ENCODE measurements at regions not wholly inside any gene's neighbourhood (a gene's known extent, or its start where the extent isn't known, plus 50 kb on each side); places are given as distances from the start of the nearest gene placed in this dataset.
"Not testable (repeated sequence)": the region's sequence is repeated elsewhere in the genome, so short reads cannot be mapped to it uniquely, and the experiment has no call there.

- no peak for DNase-seq (ENCODE audit: low read depth in 2 of 2)
These were observed 426.4 kb downstream of the PDGFC start for GRCh38 chr4:156545003-156545785.

GRCh38 chr4:156539376-156539775, 432.2 kb downstream of the PDGFC start:
- no peak for DNase-seq (ENCODE audit: low read depth in 2 of 2)

GRCh38 chr4:156538651-156539257, 432.8 kb downstream of the PDGFC start:
- DNase-seq (ENCODE audit: low read depth in 2 of 2): no peak

GRCh38 chr4:156538210-156538609, 433.4 kb downstream of the PDGFC start:
- DNase-seq (ENCODE audit: low read depth in 2 of 2): no peak

GRCh38 chr4:156537286-156537685, 434.3 kb downstream of the PDGFC start:
- DNase-seq (ENCODE audit: low read depth in 2 of 2): no peak

GRCh38 chr4:156536661-156537060, 434.9 kb downstream of the PDGFC start:
- DNase-seq (ENCODE audit: low read depth in 2 of 2): no peak

- no peak for DNase-seq (ENCODE audit: low read depth in 2 of 2)
These were observed 437.4 kb downstream of the PDGFC start for GRCh38 chr4:156534205-156534604.

GRCh38 chr4:156528216-156528615, 443.4 kb downstream of the PDGFC start:
- no peak for DNase-seq (ENCODE audit: low read depth in 2 of 2)

GRCh38 chr4:156527237-156527993, 444.2 kb downstream of the PDGFC start:
- no peak for DNase-seq (ENCODE audit: low read depth in 2 of 2)

GRCh38 chr4:156523991-156524390, 447.6 kb downstream of the PDGFC start:
- DNase-seq (ENCODE audit: low read depth in 2 of 2): no peak

- no peak for DNase-seq (ENCODE audit: low read depth in 2 of 2)
These were observed 448.1 kb downstream of the PDGFC start for GRCh38 chr4:156523492-156523891.

- DNase-seq (ENCODE audit: low read depth in 2 of 2): no peak
These were observed 450.0 kb downstream of the PDGFC start for GRCh38 chr4:156521631-156522030.

- DNase-seq (ENCODE audit: low read depth in 2 of 2): no peak
These were observed 453.6 kb downstream of the PDGFC start for GRCh38 chr4:156517956-156518355.

GRCh38 chr4:156517546-156517945, 454.1 kb downstream of the PDGFC start:
- DNase-seq (ENCODE audit: low read depth in 2 of 2): no peak

GRCh38 chr4:156516698-156517097, 454.9 kb downstream of the PDGFC start:
- no peak for DNase-seq (ENCODE audit: low read depth in 2 of 2)

- no peak for DNase-seq (ENCODE audit: low read depth in 2 of 2)
These were observed 456.3 kb downstream of the PDGFC start for GRCh38 chr4:156515295-156515694.

- DNase-seq (ENCODE audit: low read depth in 2 of 2): no peak
These were observed 459.0 kb downstream of the PDGFC start for GRCh38 chr4:156512622-156513021.

GRCh38 chr4:156509921-156510320, 461.7 kb downstream of the PDGFC start:
- DNase-seq (ENCODE audit: low read depth in 2 of 2): not testable (repeated sequence)

- DNase-seq (ENCODE audit: low read depth in 2 of 2): no peak
These were observed 466.2 kb downstream of the PDGFC start for GRCh38 chr4:156505341-156505955.

- no peak for DNase-seq (ENCODE audit: low read depth in 2 of 2)
These were observed 468.5 kb downstream of the PDGFC start for GRCh38 chr4:156503119-156503518.

GRCh38 chr4:156501962-156502361, 469.6 kb downstream of the PDGFC start:
- DNase-seq (ENCODE audit: low read depth in 2 of 2): no peak

- no peak for DNase-seq (ENCODE audit: low read depth in 2 of 2)
These were observed 471.9 kb downstream of the PDGFC start for GRCh38 chr4:156499684-156500083.
